SK-N-SH (cell line): ENCODE measurements at regions not wholly inside any gene's neighbourhood (a gene's known extent, or its start where the extent isn't known, plus 50 kb on each side); places are given as distances from the start of the nearest gene placed in this dataset.

Experiments
- CTCF ChIA-PET: fragments of 300-600, 350-600 bp; formaldehyde crosslinking; extraction: SDS; loops from one replicate; lab custom pipeline; 2021; lab: Yijun Ruan, JAX
- POLR2A ChIA-PET: fragments of 350-600 bp; sonication (Branson Sonifier 250); formaldehyde crosslinking; extraction: SDS; loops from one replicate; lab custom pipeline; 2020; ENCODE audit warnings: antibody characterized with exemption, inconsistent platforms; lab: Yijun Ruan, JAX
- DNase-seq: peaks from one replicate; pipeline ENCODE4 v3.0.0; 2012
- H2AFZ ChIP-seq: fragments of 200-600 bp; sonication (generic); 2 replicates; pipeline ENCODE4 v1.8.1; 2016; ENCODE audit warnings: antibody characterized with exemption, mild to moderate bottlenecking, low read depth
- H3F3A ChIP-seq: fragments of 200-600 bp; sonication (generic); replicated peaks from 2 replicates; pipeline ENCODE3; 2016; ENCODE audit warnings: antibody characterized with exemption, mild to moderate bottlenecking; ENCODE audit not compliant: insufficient read depth
- H3K27ac ChIP-seq, 2 experiments: fragments of 200-500 bp in 1 of 2; fragments of 200-600 bp in 1 of 2; sonication (Bioruptor generic) in 1 of 2; sonication (generic), shearing (Covaris generic) in 1 of 2; 2 replicates each; pipeline versions ENCODE4 v1.5.1 to v1.6.1; 2014 to 2016; ENCODE audit warnings: low read depth in 2 of 2, inconsistent platforms in 1 of 2, low read length in 1 of 2, mild to moderate bottlenecking in 1 of 2, mixed read lengths in 1 of 2
- H3K27me3 ChIP-seq: fragments of 200-600 bp; sonication (generic), shearing (Covaris generic); 2 replicates; pipeline ENCODE4 v1.6.1; 2016; ENCODE audit warnings: mixed run types; ENCODE audit not compliant: insufficient read depth
- H3K36me3 ChIP-seq, 2 experiments: fragments of 200-500 bp in 1 of 2; fragments of 200-600 bp in 1 of 2; sonication (Bioruptor generic) in 1 of 2; sonication (generic) in 1 of 2; replicated peaks in 1 of 2; 2 replicates each; pipeline versions ENCODE3 to v1.5.1; 2014 to 2016; ENCODE audit warnings: low read length in 1 of 2, mild to moderate bottlenecking in 1 of 2; ENCODE audit not compliant: insufficient read depth in 2 of 2, control insufficient read depth in 1 of 2
- H3K4me1 ChIP-seq, 2 experiments: fragments of 200-500 bp in 1 of 2; fragments of 200-600 bp in 1 of 2; sonication (Bioruptor generic) in 1 of 2; sonication (generic), shearing (Covaris generic) in 1 of 2; 2 replicates each; pipeline versions ENCODE4 v1.5.1 to v1.6.1; 2014 to 2016; ENCODE audit warnings: low read depth in 1 of 2, low read length in 1 of 2, mixed run types in 1 of 2; ENCODE audit not compliant: insufficient read depth in 2 of 2, control insufficient read depth in 1 of 2
- H3K4me2 ChIP-seq: fragments of 200-600 bp; sonication (generic), shearing (Covaris generic); 2 replicates; pipeline ENCODE4 v1.6.1; 2017; ENCODE audit warnings: mixed run types
- H3K4me3 ChIP-seq, 2 experiments: fragments of 200-500 bp in 1 of 2; fragments of 200-600 bp in 1 of 2; sonication (Bioruptor generic) in 1 of 2; sonication (generic), shearing (Covaris generic) in 1 of 2; 2 replicates each; pipeline versions ENCODE4 v1.5.1 to v1.8.1; 2014 to 2016; ENCODE audit warnings: low read depth in 2 of 2, inconsistent platforms in 1 of 2, low read length in 1 of 2, mild to moderate bottlenecking in 1 of 2, mixed read lengths in 1 of 2, moderate library complexity in 1 of 2
- H3K79me2 ChIP-seq: fragments of 200-600 bp; sonication (generic); 2 replicates; pipeline ENCODE4 v1.8.1; 2017; ENCODE audit warnings: mild to moderate bottlenecking; ENCODE audit not compliant: insufficient read depth
- H3K9ac ChIP-seq: fragments of 200-600 bp; sonication (generic); 2 replicates; pipeline ENCODE4 v1.6.1; 2017; ENCODE audit warnings: mixed run types
- H3K9me2 ChIP-seq: fragments of 200-600 bp; sonication (generic); 2 replicates; pipeline ENCODE4 v1.6.1; 2017; ENCODE audit warnings: mixed run types
- H3K9me3 ChIP-seq: fragments of 200-600 bp; sonication (generic); 2 replicates; pipeline ENCODE4 v1.6.1; 2017; ENCODE audit warnings: mixed run types, mild to moderate bottlenecking, moderate library complexity
- H4K20me1 ChIP-seq: fragments of 200-600 bp; sonication (generic); 2 replicates; pipeline ENCODE4 v1.6.1; 2017; ENCODE audit warnings: mild to moderate bottlenecking, mixed run types; ENCODE audit not compliant: insufficient read depth
- FOSL2 ChIP-seq: IDR thresholded peaks from 2 replicates; pipeline ENCODE4 v1.4.0; 2012; ENCODE audit warnings: low read depth, mild to moderate bottlenecking, moderate library complexity, borderline replicate concordance
- FOXM1 ChIP-seq: IDR thresholded peaks from 2 replicates; pipeline ENCODE4 v1.4.0; 2012; ENCODE audit warnings: low read depth, mild to moderate bottlenecking
- GABPA ChIP-seq: IDR thresholded peaks from 2 replicates; pipeline ENCODE4 v1.4.0; 2012; ENCODE audit warnings: low read depth, mild to moderate bottlenecking
- IRF3 ChIP-seq: fragments of 150-350 bp; IDR thresholded peaks from 2 replicates; pipeline ENCODE4 v1.6.1; 2016; ENCODE audit warnings: mild to moderate bottlenecking, low read depth, low read length
- MEF2A ChIP-seq: IDR thresholded peaks from 2 replicates; pipeline ENCODE4 v1.4.0; 2012; ENCODE audit warnings: low read depth, borderline replicate concordance
- NFIC ChIP-seq: IDR thresholded peaks from 2 replicates; pipeline ENCODE4 v1.4.0; 2012; ENCODE audit warnings: borderline replicate concordance
- PBX3 ChIP-seq: IDR thresholded peaks from 2 replicates; pipeline ENCODE4; 2012
- POLR2AphosphoS5 ChIP-seq: IDR thresholded peaks from 2 replicates; pipeline ENCODE4 v1.6.1; 2012; ENCODE audit warnings: low read depth, low read length
- REST ChIP-seq: IDR thresholded peaks from 2 replicates; pipeline ENCODE4 v1.6.1; 2012; ENCODE audit warnings: mild to moderate bottlenecking, low read depth, low read length, moderate library complexity
- RFX5 ChIP-seq: IDR thresholded peaks from 2 replicates; pipeline ENCODE4 v1.6.1; 2012; ENCODE audit warnings: mild to moderate bottlenecking, improper control_type of control experiment, low read length
- RXRA ChIP-seq: IDR thresholded peaks from 2 replicates; pipeline ENCODE4 v1.4.0; 2012; ENCODE audit warnings: low read depth, mild to moderate bottlenecking, borderline replicate concordance
- TAF1 ChIP-seq: IDR thresholded peaks from 2 replicates; pipeline ENCODE4 v1.6.1; 2012; ENCODE audit warnings: low read depth, mild to moderate bottlenecking, low read length, moderate library complexity, borderline replicate concordance
- USF1 ChIP-seq: IDR thresholded peaks from 2 replicates; pipeline ENCODE4 v1.4.0; 2012; ENCODE audit warnings: low read depth, borderline replicate concordance
- ZBTB33 ChIP-seq: IDR thresholded peaks from 2 replicates; pipeline ENCODE4 v1.4.0; 2012; ENCODE audit warnings: low read depth, borderline replicate concordance
- WGBS: methylation state at CpG from one replicate; pipeline ENCODE4 v1.1.6; 2017; ENCODE audit warnings: low lambda C conversion rate; 5-methylcytosine and 5-hydroxymethylcytosine counted together

- no peak for DNase-seq
- TF ChIP-seq TAF1 = no peak
- no peak for TF ChIP-seq PBX3
- TF ChIP-seq GABPA = no peak
- no peak for TF ChIP-seq NFIC
- no peak for TF ChIP-seq RFX5
- no peak for TF ChIP-seq FOXM1
- no peak for TF ChIP-seq ZBTB33
- TF ChIP-seq POLR2AphosphoS5 = no peak
- TF ChIP-seq MEF2A = no peak
- no peak for TF ChIP-seq REST
- no peak for TF ChIP-seq FOSL2
- no peak for TF ChIP-seq RXRA
- TF ChIP-seq USF1 = no peak
- no peak for TF ChIP-seq IRF3
Measured at GRCh38 chr16:9607515-9608230, 516.2 kb downstream of the HAPSTR1 start.

More at GRCh38 chr16:9607515-9608230, 516.2 kb downstream of the HAPSTR1 start:
- no peak overlapping the region for H3K9ac ChIP-seq
- H3K27me3 ChIP-seq = no peaks in the 10 kb centered on the region
- no peak overlapping the region for H3K27ac ChIP-seq
- no peaks in the 10 kb centered on the region for H3K36me3 ChIP-seq
- WGBS = 33% methylated on average over 2 of the region's 2 CpGs
- no peak overlapping the region for H2AFZ ChIP-seq
- no peaks in the 10 kb centered on the region for H3K9me3 ChIP-seq
- no peaks in the 10 kb centered on the region for H3K79me2 ChIP-seq
- no peaks in the 10 kb centered on the region for H3K4me1 ChIP-seq
- no peaks in the 10 kb centered on the region for H3F3A ChIP-seq
- ChIA-PET CTCF (interaction anchor here (0.9 to 1.0 kb wide), 2 partner anchors 14 to 311 kb away, joined by 3 read pairs; no protein-coding TSS in a partner anchor), POLR2A (no interaction called here)
- H3K4me2 ChIP-seq = no peak overlapping the region
- no peaks in the 10 kb centered on the region for H3K9me2 ChIP-seq
- no peaks in the 10 kb centered on the region for H4K20me1 ChIP-seq
- no peak overlapping the region for H3K4me3 ChIP-seq
